M059J (cell line): ENCODE measurements at regions not wholly inside any gene's neighbourhood (a gene's known extent, or its start where the extent isn't known, plus 50 kb on each side); places are given as distances from the start of the nearest gene placed in this dataset.
"Not testable (repeated sequence)": the region's sequence is repeated elsewhere in the genome, so short reads cannot be mapped to it uniquely, and the experiment has no call there.

ENCODE experiments used
- DNase-seq: peaks from one replicate; pipeline ENCODE4 v3.0.0-alpha.2; 2012; ENCODE audit warnings: low read depth

- no peak for DNase-seq
Observed at GRCh38 chr3:75242012-75242735, 422.0 kb upstream of the FRG2C start.

DNA sequence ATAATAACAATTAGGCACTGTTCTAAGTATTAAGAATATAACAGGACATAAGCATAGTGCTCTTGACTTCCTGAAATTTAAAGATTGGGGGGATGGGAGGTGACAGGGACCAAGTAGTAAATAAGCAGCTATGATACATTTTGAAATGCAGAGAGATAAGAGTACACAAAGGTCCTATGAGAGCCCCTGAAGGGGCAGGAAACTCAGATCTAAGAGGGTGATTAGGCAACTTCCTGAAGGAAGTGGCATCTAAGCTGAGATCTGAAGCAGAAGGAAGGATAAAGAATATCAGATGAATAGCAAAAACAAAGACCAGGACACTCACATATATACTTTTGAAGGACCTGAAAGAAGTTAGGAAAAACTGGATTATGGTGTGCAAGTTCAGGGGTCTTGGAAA, 415.2 kb upstream of the FRG2C start:
- DNase-seq = no peak

GRCh38 chr3:75254685-75255084, 409.4 kb upstream of the FRG2C start:
- DNase-seq = no peak

DNA sequence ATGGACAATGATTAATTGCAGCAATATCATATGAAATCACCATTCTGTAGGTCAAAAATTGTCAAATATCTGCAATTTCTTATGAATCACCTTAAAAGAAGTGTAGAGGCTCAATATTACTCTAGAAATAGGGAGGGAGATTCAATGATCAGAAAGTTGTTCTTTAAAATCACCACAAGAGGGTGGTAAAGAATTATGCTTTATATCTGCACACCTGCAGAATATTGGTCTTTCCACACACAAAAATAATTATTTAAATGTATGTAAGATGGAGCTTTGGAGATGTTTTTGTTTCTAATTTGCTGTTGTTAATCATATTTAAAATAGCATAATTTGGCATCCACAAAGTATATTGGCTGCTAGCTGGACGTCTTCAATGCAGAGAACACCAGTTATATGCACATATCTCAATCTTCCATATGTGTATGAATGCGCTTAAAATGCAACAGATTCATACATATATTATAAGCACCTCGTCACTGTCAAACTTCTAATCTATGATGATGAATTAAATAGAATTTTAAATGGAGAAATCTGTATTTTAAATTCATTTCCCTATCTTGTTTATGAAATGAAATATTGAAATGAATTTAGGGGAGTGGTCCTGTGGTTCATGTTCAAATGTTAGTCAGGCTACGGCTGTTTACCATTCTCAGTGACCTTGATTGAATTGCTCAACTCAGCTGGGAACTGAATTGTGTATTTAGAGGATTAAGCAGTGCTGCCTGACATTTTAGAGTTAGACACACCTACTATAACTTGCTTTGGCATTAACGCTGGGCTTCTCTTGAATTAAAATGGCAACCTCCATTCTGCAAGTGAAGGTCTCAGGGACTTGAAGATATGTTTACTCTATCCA, 405.1 kb upstream of the FRG2C start:
- not testable (repeated sequence) for DNase-seq

DNA sequence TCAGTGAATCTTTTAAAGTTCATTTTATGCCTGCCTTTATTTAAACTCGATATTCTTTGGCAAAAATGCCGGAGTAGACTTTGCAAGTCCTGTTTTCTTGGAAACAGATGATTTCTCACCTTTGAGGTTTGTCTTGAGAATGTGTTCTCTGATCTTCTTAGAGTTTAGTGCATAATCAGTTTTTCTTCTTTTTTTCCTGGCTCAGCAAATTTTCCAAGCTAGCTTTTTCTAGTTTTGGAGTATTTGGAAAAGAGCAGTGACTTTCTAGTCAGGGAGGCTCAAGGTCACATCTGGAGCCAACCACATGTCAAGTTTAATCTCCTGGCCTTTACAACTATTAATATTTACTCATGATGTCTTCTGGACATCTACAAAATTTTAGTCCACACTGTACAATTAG, 403.2 kb upstream of the FRG2C start:
- DNase-seq = not testable (repeated sequence)

- DNase-seq = no peak
Observed at GRCh38 chr3:75262661-75263060, 401.5 kb upstream of the FRG2C start.

GRCh38 chr3:75265897-75266296, 398.2 kb upstream of the FRG2C start:
- DNase-seq = no peak

DNA sequence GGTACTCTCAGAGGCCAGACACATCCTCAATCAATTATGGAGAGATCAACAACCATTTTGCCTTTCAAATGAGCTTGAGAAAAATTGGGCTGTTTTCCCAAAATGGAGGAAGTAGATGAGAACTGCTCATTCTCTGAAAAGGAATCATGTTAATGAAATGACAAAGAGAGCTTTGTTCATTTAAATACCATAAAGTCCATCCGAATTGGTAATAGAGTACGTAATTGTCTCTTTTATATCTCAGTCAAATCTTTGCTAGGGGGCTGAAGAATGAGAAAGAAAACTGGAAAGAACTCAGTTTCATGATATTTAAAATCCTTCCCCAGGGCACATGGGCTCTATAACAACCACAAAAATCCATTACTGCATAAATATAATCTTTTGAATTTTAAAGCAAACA, 395.6 kb upstream of the FRG2C start:
- DNase-seq = not testable (repeated sequence)

DNA sequence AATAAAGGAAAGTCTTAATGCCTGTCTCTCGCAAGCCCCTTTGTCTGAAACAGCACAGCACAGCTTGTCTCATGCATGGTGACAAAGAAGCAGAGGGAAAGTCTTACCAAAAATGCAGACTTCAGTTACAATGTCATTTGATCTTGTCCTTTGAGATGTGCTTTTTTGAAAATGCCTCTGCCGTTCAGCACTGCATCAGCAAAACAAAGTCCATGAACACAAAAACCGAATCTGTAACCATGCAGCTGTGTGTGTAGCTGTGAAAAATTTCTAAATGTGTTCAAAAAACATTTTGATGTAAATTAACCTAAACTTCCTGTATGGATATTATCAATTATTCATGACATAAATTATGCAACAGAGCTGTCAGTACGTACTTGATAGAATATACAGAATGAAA, 391.9 kb upstream of the FRG2C start:
- DNase-seq = not testable (repeated sequence)

DNA sequence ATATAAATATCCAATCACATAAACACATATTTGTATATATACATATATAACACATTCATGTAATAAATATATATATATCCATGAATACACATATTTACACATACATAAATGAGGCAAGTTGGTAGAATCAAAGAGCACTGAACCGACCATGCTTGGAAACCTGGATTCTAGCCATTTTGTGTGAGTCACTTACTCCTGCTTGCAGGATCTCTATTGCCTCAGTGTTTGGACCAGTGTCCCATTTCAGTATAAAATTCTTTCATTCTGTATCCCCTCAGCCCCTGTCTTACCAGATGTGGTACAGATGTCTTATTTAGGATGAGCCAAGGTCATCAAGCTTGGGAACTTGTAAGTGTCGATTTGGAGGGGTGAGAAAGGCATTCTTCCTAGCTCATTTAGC, 391.4 kb upstream of the FRG2C start:
- DNase-seq = peak; percentile 23

DNA sequence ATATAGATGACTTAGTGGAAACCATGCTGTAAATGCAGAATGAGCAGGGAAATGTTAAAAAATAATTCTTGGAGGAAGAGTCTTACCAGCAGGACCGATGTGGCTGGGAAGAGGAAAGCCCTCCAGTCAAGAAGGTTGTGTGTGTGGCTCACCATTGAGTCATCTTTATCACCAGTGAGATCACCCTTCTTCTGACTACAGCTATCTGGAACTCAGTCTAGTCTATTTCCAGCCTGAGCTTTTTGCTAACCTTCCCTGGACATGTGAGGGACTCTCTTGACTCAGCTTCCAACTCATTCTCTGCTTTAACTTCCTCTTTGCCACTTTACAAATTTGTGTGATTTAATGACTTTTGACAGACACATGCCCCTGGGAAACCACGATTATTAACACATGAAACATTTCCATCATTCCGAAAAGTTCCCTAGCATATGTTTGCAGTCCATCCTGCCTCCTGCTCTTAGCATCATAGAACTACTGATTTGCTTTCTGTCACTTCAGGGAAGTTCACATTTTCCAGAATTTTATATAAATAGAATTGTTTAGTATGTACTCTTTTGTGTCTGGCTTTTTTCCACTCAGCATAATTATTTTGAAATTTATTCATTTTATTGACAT, 378.5 kb upstream of the FRG2C start:
- DNase-seq = peak; percentile 65

GRCh38 chr3:75288972-75289574, 375.1 kb upstream of the FRG2C start:
- not testable (repeated sequence) for DNase-seq

- DNase-seq = no peak
Observed at GRCh38 chr3:75294124-75294523, 370.0 kb upstream of the FRG2C start.

- no peak for DNase-seq
Observed at GRCh38 chr3:75295013-75295412, 369.1 kb upstream of the FRG2C start.

DNA sequence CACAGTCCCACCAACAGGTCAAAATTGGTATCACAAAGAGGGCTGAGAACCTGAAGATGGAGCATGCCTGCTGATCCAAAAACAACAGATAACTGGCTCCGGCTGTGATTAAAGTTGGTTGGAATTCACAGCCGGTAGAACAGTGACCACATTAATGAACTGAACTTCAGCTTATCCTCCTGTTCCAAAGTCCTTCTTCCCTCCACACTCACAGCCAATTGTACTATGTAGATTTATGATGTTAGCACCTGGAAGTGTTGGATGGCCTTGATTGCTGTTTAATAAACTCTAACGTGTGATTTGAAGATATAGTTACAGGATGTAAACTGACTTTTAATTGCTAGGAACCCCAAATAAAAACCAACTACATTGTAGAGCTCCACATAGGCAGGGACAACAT, 367.3 kb upstream of the FRG2C start:
- no peak for DNase-seq

- no peak for DNase-seq
Observed at GRCh38 chr3:75300606-75301005, 363.5 kb upstream of the FRG2C start.

- DNase-seq = not testable (repeated sequence)
Observed at GRCh38 chr3:75301050-75301449, 363.1 kb upstream of the FRG2C start.

DNA sequence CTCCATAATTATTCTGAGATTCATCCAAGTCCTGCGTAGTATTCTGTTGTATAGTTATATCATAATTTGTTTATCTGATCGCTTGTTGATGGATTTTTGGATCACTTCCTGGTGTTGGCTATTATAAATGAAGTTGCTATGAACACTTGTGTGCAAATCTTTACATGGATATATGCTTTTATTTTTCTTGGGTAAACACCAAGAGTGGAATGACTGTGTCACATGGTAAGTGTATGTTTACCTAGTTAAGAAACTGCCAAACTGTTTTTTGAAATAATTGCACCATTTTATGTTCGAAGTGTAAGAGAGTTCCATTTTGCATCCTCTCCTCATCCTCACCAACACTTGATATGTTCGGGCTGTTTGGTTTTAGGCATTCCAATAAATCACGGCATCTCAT, 360.4 kb upstream of the FRG2C start:
- no peak for DNase-seq

GRCh38 chr3:75305901-75306300, 358.2 kb upstream of the FRG2C start:
- no peak for DNase-seq

DNA sequence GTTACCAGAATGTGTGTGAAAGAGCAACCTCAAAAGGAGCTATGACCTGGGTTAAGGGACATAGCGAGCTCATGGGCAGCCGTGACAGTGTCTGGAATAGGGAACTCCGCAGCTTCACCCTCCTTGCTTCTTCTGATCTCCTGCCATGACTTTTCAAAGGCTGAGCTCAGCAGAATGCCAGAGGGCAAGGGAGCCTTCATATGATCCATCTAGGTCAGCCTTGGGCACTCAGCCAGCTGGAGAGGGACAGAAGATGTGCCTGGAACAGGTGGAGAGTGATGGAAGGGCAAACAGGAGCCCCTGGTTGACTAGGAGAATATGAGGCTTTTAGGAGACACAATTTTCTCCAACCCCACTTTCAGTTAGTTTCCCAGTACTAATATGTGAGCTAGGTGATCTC, 352.8 kb upstream of the FRG2C start:
- not testable (repeated sequence) for DNase-seq

GRCh38 chr3:75312469-75312868, 351.7 kb upstream of the FRG2C start:
- not testable (repeated sequence) for DNase-seq

- DNase-seq = not testable (repeated sequence)
Observed at GRCh38 chr3:75319776-75320175, 344.4 kb upstream of the FRG2C start.
